ENCODE measurements at regions not wholly inside any gene's neighbourhood (a gene's known extent, or its start where the extent isn't known, plus 50 kb on each side); places are given as distances from the start of the nearest gene placed in this dataset.

GRCh38 chr4:58688568-58688967, 1578.4 kb upstream of the IGFBP7 start:
- Histone ChIP-seq H3K4me1 (ENCODE audit: control insufficient read depth, insufficient read depth, low read length) (no peaks in the 10 kb centered on the region), H3K4me3 (ENCODE audit: low read length) (no peak overlapping the region), H3K9ac (ENCODE audit: low read depth, low read length) (no peak overlapping the region), H3K4me2 (ENCODE audit: low read length) (no peak overlapping the region), H3K27me3 (ENCODE audit: control insufficient read depth, insufficient read depth, low read length) (no peaks in the 10 kb centered on the region), H3K36me3 (ENCODE audit: insufficient read depth, low read length) (no peaks in the 10 kb centered on the region), H3K9me3 (replicated peaks; ENCODE audit: low read length) (no peaks in the 10 kb centered on the region)

- Histone ChIP-seq H3K4me3 (ENCODE audit: low read length) (no peak overlapping the region), H3K27me3 (ENCODE audit: control insufficient read depth, insufficient read depth, low read length) (no peaks in the 10 kb centered on the region), H3K4me1 (ENCODE audit: control insufficient read depth, insufficient read depth, low read length) (no peaks in the 10 kb centered on the region)
Observed at GRCh38 chr4:58679886-58680285, 1569.7 kb upstream of the IGFBP7 start.

DNA sequence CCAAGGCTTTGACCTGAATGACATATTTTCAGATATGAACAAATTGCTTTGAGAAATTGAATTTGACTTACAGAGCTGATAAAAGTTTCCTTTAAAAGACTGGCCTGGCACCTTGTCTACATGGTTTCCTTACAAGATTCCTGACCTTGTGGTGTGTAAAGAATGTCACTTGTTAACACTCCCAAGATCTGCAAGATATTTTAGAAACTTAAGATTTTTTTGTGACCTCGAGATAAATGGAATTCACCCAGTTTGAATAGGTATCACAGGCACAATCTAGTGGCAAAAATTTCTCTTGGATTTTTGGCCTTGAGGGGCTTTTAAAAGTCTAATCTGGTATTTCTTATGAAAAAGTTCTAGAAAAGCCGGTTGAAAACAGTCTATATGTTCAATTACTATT, 1568.9 kb upstream of the IGFBP7 start:
- no peaks in the 10 kb centered on the region for H3K9me3 ChIP-seq (replicated peaks; ENCODE audit: low read length)
- H3K4me3 ChIP-seq (ENCODE audit: low read length): no peak overlapping the region
- no peaks in the 10 kb centered on the region for H3K27me3 ChIP-seq (ENCODE audit: control insufficient read depth, insufficient read depth, low read length)
- H3K36me3 ChIP-seq (ENCODE audit: insufficient read depth, low read length): no peaks in the 10 kb centered on the region
- H3K4me2 ChIP-seq (ENCODE audit: low read length): no peak overlapping the region
- H3K4me1 ChIP-seq (ENCODE audit: control insufficient read depth, insufficient read depth, low read length): no peaks in the 10 kb centered on the region
- no peak overlapping the region for H3K9ac ChIP-seq (ENCODE audit: low read depth, low read length)

More at GRCh38 chr4:58679886-58680285, 1569.7 kb upstream of the IGFBP7 start:
- Histone ChIP-seq H3K4me2 (ENCODE audit: low read length) (no peak overlapping the region), H3K9ac (ENCODE audit: low read depth, low read length) (no peak overlapping the region), H3K36me3 (ENCODE audit: insufficient read depth, low read length) (no peaks in the 10 kb centered on the region), H3K9me3 (replicated peaks; ENCODE audit: low read length) (no peaks in the 10 kb centered on the region)

GRCh38 chr4:58669783-58670182, 1559.6 kb upstream of the IGFBP7 start:
- Histone ChIP-seq H3K9ac (ENCODE audit: low read depth, low read length) (no peak overlapping the region), H3K4me2 (ENCODE audit: low read length) (no peak overlapping the region), H3K4me1 (ENCODE audit: control insufficient read depth, insufficient read depth, low read length) (no peaks in the 10 kb centered on the region), H3K4me3 (ENCODE audit: low read length) (no peak overlapping the region), H3K27me3 (ENCODE audit: control insufficient read depth, insufficient read depth, low read length) (no peaks in the 10 kb centered on the region), H3K36me3 (ENCODE audit: insufficient read depth, low read length) (no peaks in the 10 kb centered on the region), H3K9me3 (replicated peaks; ENCODE audit: low read length) (peaks cover 3% of the 10 kb centered on the region)

DNA sequence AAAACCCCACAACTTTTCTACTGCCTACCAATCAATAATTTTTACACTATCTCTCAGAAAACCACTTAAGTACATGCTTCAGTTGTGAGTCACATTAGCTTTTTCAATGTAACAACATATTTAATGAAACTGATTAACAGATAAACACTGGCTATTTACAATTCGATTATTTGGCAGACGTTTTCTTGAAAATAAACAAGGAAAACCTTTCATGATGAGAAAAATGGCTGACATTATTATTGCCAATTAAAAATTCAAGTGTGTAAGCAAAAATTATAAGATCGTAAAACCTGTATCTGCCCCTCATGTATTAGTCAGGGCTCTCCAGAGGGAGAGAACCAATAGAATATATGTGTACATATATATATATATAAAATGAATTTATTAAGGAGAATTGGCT, 1555.5 kb upstream of the IGFBP7 start:
- peaks cover 3% of the 10 kb centered on the region for H3K9me3 ChIP-seq (replicated peaks; ENCODE audit: low read length)
- H3K27me3 ChIP-seq (ENCODE audit: control insufficient read depth, insufficient read depth, low read length): no peaks in the 10 kb centered on the region
- H3K4me1 ChIP-seq (ENCODE audit: control insufficient read depth, insufficient read depth, low read length): no peaks in the 10 kb centered on the region

DNA sequence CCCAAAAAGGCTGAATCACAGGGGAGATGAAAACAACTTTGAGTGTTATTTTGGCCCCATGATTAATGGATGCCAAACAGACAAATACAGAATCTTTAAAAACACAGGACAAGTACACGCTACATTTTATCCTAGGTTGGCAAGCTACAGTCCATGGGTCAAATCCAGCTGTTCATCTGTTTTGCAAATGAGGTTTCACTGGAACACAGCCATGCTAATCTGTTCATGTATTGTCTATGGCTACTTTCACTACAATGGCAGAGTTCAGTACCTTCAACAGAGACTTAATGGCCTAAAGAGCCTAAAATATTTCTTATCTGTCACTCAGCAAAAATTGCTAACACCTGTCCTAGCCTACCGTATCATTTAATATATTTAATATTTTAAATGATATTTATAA, 1548.5 kb upstream of the IGFBP7 start:
- Histone ChIP-seq H3K4me2 (ENCODE audit: low read length) (no peak overlapping the region), H3K4me3 (ENCODE audit: low read length) (no peak overlapping the region), H3K9me3 (replicated peaks; ENCODE audit: low read length) (peaks cover 4% of the 10 kb centered on the region), H3K27me3 (ENCODE audit: control insufficient read depth, insufficient read depth, low read length) (no peaks in the 10 kb centered on the region), H3K9ac (ENCODE audit: low read depth, low read length) (no peak overlapping the region), H3K36me3 (ENCODE audit: insufficient read depth, low read length) (no peaks in the 10 kb centered on the region), H3K4me1 (ENCODE audit: control insufficient read depth, insufficient read depth, low read length) (no peaks in the 10 kb centered on the region)

More for the DNA sequence above, 1555.5 kb upstream of the IGFBP7 start:
- H3K9ac ChIP-seq (ENCODE audit: low read depth, low read length): no peak overlapping the region
- no peak overlapping the region for H3K4me2 ChIP-seq (ENCODE audit: low read length)
- no peaks in the 10 kb centered on the region for H3K36me3 ChIP-seq (ENCODE audit: insufficient read depth, low read length)
- no peak overlapping the region for H3K4me3 ChIP-seq (ENCODE audit: low read length)

DNA sequence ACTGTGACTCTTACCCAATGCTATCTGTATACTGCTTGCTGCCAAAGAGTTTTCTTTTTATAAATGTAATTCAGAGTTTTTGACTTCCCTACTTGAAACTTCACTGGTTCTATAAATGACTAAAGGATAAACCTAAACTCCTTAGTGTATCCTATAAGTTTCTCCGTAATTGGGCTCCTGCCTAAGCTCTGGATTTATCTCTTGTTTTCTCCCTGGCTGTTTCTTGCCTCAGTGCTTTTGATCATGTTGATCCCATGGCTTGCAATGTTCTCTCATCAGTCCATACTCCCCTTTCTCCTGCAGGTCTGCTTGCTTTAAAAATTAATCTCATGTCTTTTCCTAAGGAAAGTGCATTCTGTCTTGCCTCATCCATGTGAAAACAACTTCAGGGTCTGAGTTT, 1543.1 kb upstream of the IGFBP7 start:
- Histone ChIP-seq H3K9ac (ENCODE audit: low read depth, low read length) (no peak overlapping the region), H3K4me2 (ENCODE audit: low read length) (no peak overlapping the region), H3K4me3 (ENCODE audit: low read length) (no peak overlapping the region), H3K27me3 (ENCODE audit: control insufficient read depth, insufficient read depth, low read length) (no peaks in the 10 kb centered on the region), H3K9me3 (replicated peaks; ENCODE audit: low read length) (peaks cover 4% of the 10 kb centered on the region), H3K36me3 (ENCODE audit: insufficient read depth, low read length) (no peaks in the 10 kb centered on the region), H3K4me1 (ENCODE audit: control insufficient read depth, insufficient read depth, low read length) (no peaks in the 10 kb centered on the region)

GRCh38 chr4:58649226-58649625, 1539.0 kb upstream of the IGFBP7 start:
- Histone ChIP-seq H3K4me2 (ENCODE audit: low read length) (no peak overlapping the region), H3K9me3 (replicated peaks; ENCODE audit: low read length) (peaks cover 3% of the 10 kb centered on the region), H3K36me3 (ENCODE audit: insufficient read depth, low read length) (no peaks in the 10 kb centered on the region), H3K27me3 (ENCODE audit: control insufficient read depth, insufficient read depth, low read length) (no peaks in the 10 kb centered on the region), H3K4me1 (ENCODE audit: control insufficient read depth, insufficient read depth, low read length) (no peaks in the 10 kb centered on the region), H3K4me3 (ENCODE audit: low read length) (no peak overlapping the region), H3K9ac (ENCODE audit: low read depth, low read length) (no peak overlapping the region)

DNA sequence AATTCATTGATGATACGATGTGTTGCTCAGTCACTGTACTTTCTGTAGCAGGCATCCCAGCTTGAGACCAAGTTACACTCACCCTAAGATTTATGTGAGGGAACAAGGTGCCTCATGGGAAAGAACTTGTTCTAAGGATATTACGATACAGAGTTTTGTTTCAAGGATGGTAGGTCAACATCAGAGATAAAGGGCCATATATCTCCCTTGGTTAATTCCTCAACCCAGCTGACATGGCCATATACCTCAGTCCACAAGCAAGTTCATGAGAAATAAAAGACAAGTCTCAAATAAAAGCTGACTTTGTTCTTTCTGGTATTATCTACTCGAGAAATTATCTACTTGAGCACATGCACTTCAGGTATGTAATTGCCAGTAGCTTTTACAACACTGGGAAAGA, 1535.9 kb upstream of the IGFBP7 start:
- H3K9me3 ChIP-seq (replicated peaks; ENCODE audit: low read length): no peaks in the 10 kb centered on the region

DNA sequence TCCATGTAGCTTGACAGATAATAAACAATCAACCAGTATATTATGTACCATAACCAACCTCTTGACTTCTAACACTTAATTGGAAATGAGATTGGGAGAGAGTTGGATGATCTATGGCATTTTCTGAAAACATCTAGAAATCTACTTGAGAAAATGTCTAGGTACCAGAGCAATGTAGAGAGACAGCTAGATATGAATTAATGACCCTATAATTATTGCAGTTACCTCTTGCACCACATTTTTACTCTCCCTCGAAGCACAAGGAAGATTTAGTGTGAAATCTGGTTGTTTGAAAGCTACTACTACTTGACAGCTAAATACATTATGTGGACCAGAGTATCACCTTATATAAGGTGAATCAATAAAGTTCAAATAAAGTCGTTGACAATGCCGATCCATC, 1534.4 kb upstream of the IGFBP7 start:
- no peaks in the 10 kb centered on the region for H3K9me3 ChIP-seq (replicated peaks; ENCODE audit: low read length)
- H3K4me1 ChIP-seq (ENCODE audit: control insufficient read depth, insufficient read depth, low read length): no peaks in the 10 kb centered on the region
- no peak overlapping the region for H3K4me3 ChIP-seq (ENCODE audit: low read length)
- H3K9ac ChIP-seq (ENCODE audit: low read depth, low read length): no peak overlapping the region
- H3K4me2 ChIP-seq (ENCODE audit: low read length): no peak overlapping the region
- H3K27me3 ChIP-seq (ENCODE audit: control insufficient read depth, insufficient read depth, low read length): no peaks in the 10 kb centered on the region
- no peaks in the 10 kb centered on the region for H3K36me3 ChIP-seq (ENCODE audit: insufficient read depth, low read length)

More for the DNA sequence above, 1535.9 kb upstream of the IGFBP7 start:
- H3K27me3 ChIP-seq (ENCODE audit: control insufficient read depth, insufficient read depth, low read length): no peaks in the 10 kb centered on the region
- H3K4me1 ChIP-seq (ENCODE audit: control insufficient read depth, insufficient read depth, low read length): no peaks in the 10 kb centered on the region
- H3K4me3 ChIP-seq (ENCODE audit: low read length): no peak overlapping the region
- H3K4me2 ChIP-seq (ENCODE audit: low read length): no peak overlapping the region
- no peaks in the 10 kb centered on the region for H3K36me3 ChIP-seq (ENCODE audit: insufficient read depth, low read length)
- no peak overlapping the region for H3K9ac ChIP-seq (ENCODE audit: low read depth, low read length)

DNA sequence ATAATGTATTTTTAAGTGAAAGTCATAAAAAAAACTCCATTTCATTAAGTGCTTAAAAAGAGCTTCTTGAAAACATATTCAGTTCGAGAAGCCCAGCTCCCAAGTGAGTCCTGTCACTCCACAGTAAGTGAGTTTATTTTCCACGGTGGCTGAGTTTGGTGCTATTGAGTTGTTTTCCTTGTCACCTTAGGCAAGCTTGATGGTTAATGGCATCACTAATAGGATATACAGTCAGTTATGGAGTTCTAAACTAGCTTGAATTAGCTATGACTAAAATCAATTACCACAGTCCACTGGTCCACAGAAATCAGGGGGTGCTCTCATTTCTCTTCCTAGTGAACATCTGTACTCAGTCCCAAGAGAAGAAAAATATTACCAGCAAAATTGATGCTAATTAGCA, 1526.2 kb upstream of the IGFBP7 start:
- Histone ChIP-seq H3K27me3 (ENCODE audit: control insufficient read depth, insufficient read depth, low read length) (no peaks in the 10 kb centered on the region), H3K4me3 (ENCODE audit: low read length) (no peak overlapping the region), H3K4me1 (ENCODE audit: control insufficient read depth, insufficient read depth, low read length) (no peaks in the 10 kb centered on the region), H3K4me2 (ENCODE audit: low read length) (no peak overlapping the region), H3K9me3 (replicated peaks; ENCODE audit: low read length) (no peaks in the 10 kb centered on the region), H3K9ac (ENCODE audit: low read depth, low read length) (no peak overlapping the region), H3K36me3 (ENCODE audit: insufficient read depth, low read length) (no peaks in the 10 kb centered on the region)

DNA sequence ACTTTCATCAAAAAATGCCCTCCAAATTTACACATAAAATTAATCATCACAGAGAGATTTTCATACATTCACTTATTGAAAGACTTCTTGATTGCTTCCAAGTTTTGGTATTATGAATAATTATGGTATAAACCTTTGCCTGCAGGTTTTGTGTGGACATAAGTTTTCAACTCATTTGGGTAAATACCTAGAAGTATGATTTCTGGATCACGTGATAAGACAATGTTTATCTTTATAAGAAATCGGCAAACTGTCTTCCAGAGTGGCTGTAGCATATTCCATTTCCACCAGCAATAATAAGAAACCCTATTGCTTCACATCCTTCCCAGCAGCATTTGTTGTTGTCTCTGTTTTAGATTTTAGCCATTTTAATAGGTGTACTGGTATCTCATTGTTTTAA, 1507.0 kb upstream of the IGFBP7 start:
- Histone ChIP-seq H3K4me3 (ENCODE audit: low read length) (no peak overlapping the region), H3K36me3 (ENCODE audit: insufficient read depth, low read length) (no peaks in the 10 kb centered on the region), H3K4me1 (ENCODE audit: control insufficient read depth, insufficient read depth, low read length) (no peaks in the 10 kb centered on the region), H3K9me3 (replicated peaks; ENCODE audit: low read length) (peaks cover 5% of the 10 kb centered on the region), H3K4me2 (ENCODE audit: low read length) (no peak overlapping the region), H3K9ac (ENCODE audit: low read depth, low read length) (no peak overlapping the region), H3K27me3 (ENCODE audit: control insufficient read depth, insufficient read depth, low read length) (no peaks in the 10 kb centered on the region)
